Gastrocnemius medialis (tissue), 4 donors: ENCODE measurements at regions not wholly inside any gene's neighbourhood (a gene's known extent, or its start where the extent isn't known, plus 50 kb on each side); places are given as distances from the start of the nearest gene placed in this dataset.

Experiments
- ATAC-seq, 2 donors: fragments of 150-250 bp; one replicate each; pipeline ENCODE4 v1.9.1; 2016
- DNase-seq, 2 donors: peaks; one replicate each; pipeline ENCODE4 v3.0.0-alpha.2; 2019
- H3K27ac ChIP-seq, 4 donors: fragments of 200-600 bp; sonication (generic); 1 replicate in 1 of 4; 2 replicates in 3 of 4; pipeline ENCODE4 v1.5.1; 2016 to 2018; ENCODE audit warnings: mild to moderate bottlenecking in 2 of 4, moderate library complexity in 1 of 4
- H3K27me3 ChIP-seq, 3 donors: fragments of 200-600 bp; sonication (generic) in 2 of 3; 1 replicate in 1 of 3; 2 replicates in 2 of 3; pipeline versions ENCODE4 v1.5.1 to v1.6.0; 2016 to 2019; ENCODE audit warnings: mild to moderate bottlenecking in 1 of 3, moderate library complexity in 1 of 3
- H3K36me3 ChIP-seq, 2 donors: fragments of 200-600 bp; sonication (generic) in 1 of 2; one replicate each; pipeline ENCODE4 v1.5.1; 2017 to 2018
- H3K4me1 ChIP-seq, 2 donors: fragments of 200-600 bp; sonication (generic) in 1 of 2; one replicate each; pipeline ENCODE4 v1.5.1; 2016 to 2017; ENCODE audit warnings: mild to moderate bottlenecking in 2 of 2
- H3K4me3 ChIP-seq, 4 donors: fragments of 200-600 bp; sonication (generic) in 3 of 4; 1 replicate in 1 of 4; 2 replicates in 3 of 4; pipeline ENCODE4 v1.5.1; 2016 to 2019; ENCODE audit warnings: mild to moderate bottlenecking in 2 of 4
- H3K9me3 ChIP-seq, 3 donors: fragments of 200-600 bp; sonication (generic) in 2 of 3; 1 replicate in 1 of 3; 2 replicates in 2 of 3; pipeline ENCODE4 v1.5.1; 2016 to 2019
- POLR2A ChIP-seq, 2 donors: fragments of 450-650 bp; IDR thresholded peaks; one replicate each; pipeline ENCODE4 v1.6.1; 2017; ENCODE audit warnings: antibody characterized with exemption in 2 of 2, mild to moderate bottlenecking in 2 of 2, moderate library complexity in 2 of 2
- in situ Hi-C, 4 donors: fragments of 200-750 bp; cut with MboI; loops; one replicate each; pipeline versions ENCODE4 v1.15.0 to v1.8.0; 2017; ENCODE audit warnings: low sequenced_read_pairs in 4 of 4
- intact Hi-C: fragments of 100-400 bp; cut with DNase I; formaldehyde crosslinking; loops from one replicate; pipeline ENCODE4 v1.15.1; 2023; ENCODE audit warnings: low total_unique reads
- TF ChIP-seq, protein P1 (sequence below), 5 experiments: fragments of 450-650 bp in 3 of 5; fragments of 200-600 bp in 2 of 5; sonication (generic) in 2 of 5; IDR thresholded peaks in 4 of 5; conservative IDR thresholded peaks in 1 of 5; 1 replicate in 4 of 5; 2 replicates in 1 of 5; pipeline ENCODE4 v1.5.1; 2016 to 2019; ENCODE audit warnings: antibody characterized with exemption in 5 of 5, mild to moderate bottlenecking in 3 of 5, moderate library complexity in 3 of 5

DNA sequence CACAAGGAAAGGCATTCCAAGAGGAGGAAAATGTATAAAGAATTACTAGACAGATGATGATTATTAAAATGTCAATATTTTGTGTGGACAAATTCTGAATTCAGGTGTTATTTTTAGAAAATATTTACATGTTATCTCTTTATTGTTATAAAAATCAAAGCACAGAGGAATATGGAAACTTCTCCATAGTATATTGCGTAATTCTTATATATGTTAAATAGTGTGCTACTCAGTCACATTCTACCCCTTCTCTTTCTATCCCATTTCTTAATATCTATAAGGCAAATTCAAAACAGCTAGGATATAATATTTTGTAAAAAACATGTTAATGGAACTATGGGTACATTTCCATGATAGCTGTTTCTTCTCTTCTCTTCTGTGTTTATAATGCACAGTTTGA, 546.8 kb upstream of the FTMT start:
- TF ChIP-seq, protein P1, sequence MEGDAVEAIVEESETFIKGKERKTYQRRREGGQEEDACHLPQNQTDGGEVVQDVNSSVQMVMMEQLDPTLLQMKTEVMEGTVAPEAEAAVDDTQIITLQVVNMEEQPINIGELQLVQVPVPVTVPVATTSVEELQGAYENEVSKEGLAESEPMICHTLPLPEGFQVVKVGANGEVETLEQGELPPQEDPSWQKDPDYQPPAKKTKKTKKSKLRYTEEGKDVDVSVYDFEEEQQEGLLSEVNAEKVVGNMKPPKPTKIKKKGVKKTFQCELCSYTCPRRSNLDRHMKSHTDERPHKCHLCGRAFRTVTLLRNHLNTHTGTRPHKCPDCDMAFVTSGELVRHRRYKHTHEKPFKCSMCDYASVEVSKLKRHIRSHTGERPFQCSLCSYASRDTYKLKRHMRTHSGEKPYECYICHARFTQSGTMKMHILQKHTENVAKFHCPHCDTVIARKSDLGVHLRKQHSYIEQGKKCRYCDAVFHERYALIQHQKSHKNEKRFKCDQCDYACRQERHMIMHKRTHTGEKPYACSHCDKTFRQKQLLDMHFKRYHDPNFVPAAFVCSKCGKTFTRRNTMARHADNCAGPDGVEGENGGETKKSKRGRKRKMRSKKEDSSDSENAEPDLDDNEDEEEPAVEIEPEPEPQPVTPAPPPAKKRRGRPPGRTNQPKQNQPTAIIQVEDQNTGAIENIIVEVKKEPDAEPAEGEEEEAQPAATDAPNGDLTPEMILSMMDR (IDR thresholded peaks at IDR 0.05 in 4 of 5, conservative IDR thresholded peaks at IDR 0.05 in 1 of 5), result no peak
- no peak for TF ChIP-seq POLR2A (IDR thresholded peaks at IDR 0.05)
- Histone ChIP-seq H3K27me3 (no peaks in the 10 kb centered on the region), H3K27ac (no peak overlapping the region), H3K4me3 (no peak overlapping the region), H3K4me1 (no peaks in the 10 kb centered on the region), H3K36me3 (no peaks in the 10 kb centered on the region), H3K9me3 (no peaks in the 10 kb centered on the region)
- DNase-seq (no peak), ATAC-seq (no peak)
- in situ Hi-C loops, result no loop called here
- intact Hi-C loops, result no loop called here

DNA sequence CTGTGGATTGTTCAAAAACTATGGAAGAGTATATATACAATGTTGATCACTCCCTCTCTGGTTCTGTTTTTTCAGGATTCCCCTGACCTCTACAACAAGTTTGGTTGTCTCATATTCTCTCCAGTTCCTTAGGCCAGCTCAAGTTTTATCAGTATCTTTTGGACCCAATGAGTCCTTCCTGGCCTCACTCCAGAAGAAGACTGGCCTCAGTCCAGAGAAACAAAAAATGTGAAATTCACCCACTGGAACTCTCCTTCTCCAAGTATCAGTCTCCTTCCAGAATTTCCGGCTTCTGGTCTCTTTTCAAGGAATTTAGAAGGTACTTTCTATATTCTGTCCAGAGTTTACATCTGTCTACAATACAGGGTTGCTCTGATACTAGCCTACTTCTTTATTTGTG, 537.8 kb upstream of the FTMT start:
- Histone ChIP-seq H3K27ac (no peak overlapping the region), H3K36me3 (no peaks in the 10 kb centered on the region), H3K4me1 (no peaks in the 10 kb centered on the region), H3K9me3 (no peaks in the 10 kb centered on the region), H3K27me3 (no peaks in the 10 kb centered on the region), H3K4me3 (no peak overlapping the region)
- in situ Hi-C loops (no loop called here), intact Hi-C loops (no loop called here)
- DNase-seq, result no peak
- ATAC-seq, result no peak
- no peak for TF ChIP-seq POLR2A (IDR thresholded peaks at IDR 0.05)
- TF ChIP-seq, protein P1 (IDR thresholded peaks at IDR 0.05 in 4 of 5, conservative IDR thresholded peaks at IDR 0.05 in 1 of 5), result no peak

DNA sequence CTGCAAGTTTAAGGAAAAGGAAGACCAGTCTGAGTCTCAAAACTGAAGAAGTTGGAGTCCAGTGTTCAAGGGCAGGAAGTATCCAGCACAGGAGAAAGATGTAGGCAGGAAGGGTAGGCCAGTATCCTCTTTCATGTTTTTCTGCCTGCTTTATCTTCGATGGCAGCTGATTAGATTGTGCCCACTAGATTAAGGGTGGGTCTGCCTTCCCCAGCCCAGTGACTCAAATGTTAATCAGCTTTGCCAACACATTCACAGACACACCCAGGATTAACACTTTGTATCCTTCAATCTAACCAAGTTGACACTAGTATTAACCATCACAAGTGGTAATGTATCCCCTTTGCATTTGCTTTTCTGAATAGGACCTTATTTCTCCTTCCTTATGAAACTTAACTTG, 535.9 kb upstream of the FTMT start:
- Histone ChIP-seq H3K27ac (no peak overlapping the region), H3K9me3 (no peaks in the 10 kb centered on the region), H3K4me1 (no peaks in the 10 kb centered on the region), H3K27me3 (no peaks in the 10 kb centered on the region), H3K36me3 (no peaks in the 10 kb centered on the region), H3K4me3 (no peak overlapping the region)
- in situ Hi-C loops, result no loop called here
- TF ChIP-seq POLR2A (IDR thresholded peaks at IDR 0.05), result no peak
- TF ChIP-seq, protein P1 (IDR thresholded peaks at IDR 0.05 in 4 of 5, conservative IDR thresholded peaks at IDR 0.05 in 1 of 5), result no peak
- DNase-seq (no peak), ATAC-seq (no peak)
- intact Hi-C loops, result no loop called here

GRCh38 chr5:121319292-121319691, 532.4 kb upstream of the FTMT start:
- TF ChIP-seq POLR2A (IDR thresholded peaks at IDR 0.05), result no peak
- TF ChIP-seq, protein P1 (IDR thresholded peaks at IDR 0.05 in 4 of 5, conservative IDR thresholded peaks at IDR 0.05 in 1 of 5), result no peak
- Histone ChIP-seq H3K4me3 (no peak overlapping the region), H3K4me1 (no peaks in the 10 kb centered on the region), H3K9me3 (no peaks in the 10 kb centered on the region), H3K27ac (no peak overlapping the region), H3K27me3 (no peaks in the 10 kb centered on the region), H3K36me3 (no peaks in the 10 kb centered on the region)
- DNase-seq, result no peak
- in situ Hi-C loops, result no loop called here
- intact Hi-C loops, result no loop called here
- no peak for ATAC-seq

- TF ChIP-seq, protein P1 (IDR thresholded peaks at IDR 0.05 in 4 of 5, conservative IDR thresholded peaks at IDR 0.05 in 1 of 5), result no peak
- TF ChIP-seq POLR2A (IDR thresholded peaks at IDR 0.05), result no peak
- ATAC-seq, result no peak
- Histone ChIP-seq H3K27me3 (no peaks in the 10 kb centered on the region), H3K27ac (no peak overlapping the region), H3K9me3 (no peaks in the 10 kb centered on the region), H3K36me3 (no peaks in the 10 kb centered on the region), H3K4me3 (no peak overlapping the region), H3K4me1 (no peaks in the 10 kb centered on the region)
- intact Hi-C loops, result no loop called here
- in situ Hi-C loops, result no loop called here
- DNase-seq, result no peak
Measured at GRCh38 chr5:121325930-121326329, 525.8 kb upstream of the FTMT start.
